Left renal cortex interstitium (tissue), 4 donors: ENCODE measurements at regions not wholly inside any gene's neighbourhood (a gene's known extent, or its start where the extent isn't known, plus 50 kb on each side); places are given as distances from the start of the nearest gene placed in this dataset.

Source experiments
- DNase-seq, 4 donors: peaks; one replicate each; pipeline ENCODE4 v3.0.0-alpha.2; 2013; ENCODE audit warnings: low read depth in 4 of 4, low spot score in 2 of 4, missing footprints in 1 of 4

- DNase-seq = no peak
These were observed 305.9 kb upstream of the SALL3 start for GRCh38 chr18:78673516-78674321.

GRCh38 chr18:78675231-78675630 lies 304.4 kb upstream of the SALL3 start:
- DNase-seq = no peak

GRCh38 chr18:78676622-78677482 lies 302.8 kb upstream of the SALL3 start:
- no peak for DNase-seq

- no peak for DNase-seq
These were observed 301.9 kb upstream of the SALL3 start for GRCh38 chr18:78677483-78678317.

GRCh38 chr18:78678318-78678695 lies 301.3 kb upstream of the SALL3 start:
- DNase-seq = no peak

GRCh38 chr18:78679031-78679430 lies 300.6 kb upstream of the SALL3 start:
- no peak for DNase-seq

- DNase-seq = no peak
These were observed 299.9 kb upstream of the SALL3 start for GRCh38 chr18:78679613-78680260.

GRCh38 chr18:78681396-78681795 lies 298.2 kb upstream of the SALL3 start:
- DNase-seq = no peak

GRCh38 chr18:78681934-78682333 lies 297.7 kb upstream of the SALL3 start:
- DNase-seq = no peak

- no peak for DNase-seq
These were observed 296.9 kb upstream of the SALL3 start for GRCh38 chr18:78682716-78683115.

GRCh38 chr18:78683191-78684010 lies 296.2 kb upstream of the SALL3 start:
- DNase-seq = no peak

GRCh38 chr18:78685250-78685979 lies 294.2 kb upstream of the SALL3 start:
- DNase-seq = no peak

- no peak for DNase-seq
These were observed 293.6 kb upstream of the SALL3 start for GRCh38 chr18:78685980-78686530.

- no peak for DNase-seq
These were observed 292.5 kb upstream of the SALL3 start for GRCh38 chr18:78686976-78687685.

- DNase-seq = no peak
These were observed 291.9 kb upstream of the SALL3 start for GRCh38 chr18:78687736-78688135.

GRCh38 chr18:78688249-78688648 lies 291.4 kb upstream of the SALL3 start:
- no peak for DNase-seq

GRCh38 chr18:78688916-78689315 lies 290.7 kb upstream of the SALL3 start:
- no peak for DNase-seq

GRCh38 chr18:78689606-78690005 lies 290.0 kb upstream of the SALL3 start:
- no peak for DNase-seq
